Inferior parietal cortex (tissue), 1 donor: ENCODE measurements at regions not wholly inside any gene's neighbourhood (a gene's known extent, or its start where the extent isn't known, plus 50 kb on each side); places are given as distances from the start of the nearest gene placed in this dataset.
A peak's percentile ranks its signal among the peaks of the same experiment; 100 is the strongest.

Experiments used
- DNase-seq: peaks from one replicate; pipeline ENCODE4 v3.0.0-alpha.2; 2016; ENCODE audit errors: extremely low spot score

GRCh38 chr9:14466828-14467227 is 152.9 kb upstream of the NFIB start:
- DNase-seq = no peak

- DNase-seq = no peak
These were observed 152.5 kb upstream of the NFIB start for GRCh38 chr9:14466429-14466818.

- no peak for DNase-seq
These were observed 149.0 kb upstream of the NFIB start for GRCh38 chr9:14462950-14463349.

GRCh38 chr9:14455243-14455642 is 141.3 kb upstream of the NFIB start:
- DNase-seq = no peak

- no peak for DNase-seq
These were observed 139.3 kb upstream of the NFIB start for GRCh38 chr9:14453286-14453685.

- no peak for DNase-seq
These were observed 138.6 kb upstream of the NFIB start for GRCh38 chr9:14452539-14452938.

GRCh38 chr9:14451949-14452348 is 138.0 kb upstream of the NFIB start:
- no peak for DNase-seq

GRCh38 chr9:14447103-14447502 is 133.2 kb upstream of the NFIB start:
- DNase-seq = no peak

- no peak for DNase-seq
These were observed 132.0 kb upstream of the NFIB start for GRCh38 chr9:14445946-14446345.

GRCh38 chr9:14442956-14443355 is 129.0 kb upstream of the NFIB start:
- DNase-seq = no peak

- no peak for DNase-seq
These were observed 128.2 kb upstream of the NFIB start for GRCh38 chr9:14441976-14442651.

- DNase-seq = no peak
These were observed 127.2 kb upstream of the NFIB start for GRCh38 chr9:14441115-14441514.

GRCh38 chr9:14440062-14440461 is 126.1 kb upstream of the NFIB start:
- no peak for DNase-seq

- no peak for DNase-seq
These were observed 125.6 kb upstream of the NFIB start for GRCh38 chr9:14439555-14439954.

GRCh38 chr9:14438232-14439021 is 124.5 kb upstream of the NFIB start:
- no peak for DNase-seq

GRCh38 chr9:14437354-14438231 is 123.7 kb upstream of the NFIB start:
- DNase-seq = peak; percentile 28

GRCh38 chr9:14435871-14436270 is 121.9 kb upstream of the NFIB start:
- no peak for DNase-seq

GRCh38 chr9:14434971-14435718 is 121.2 kb upstream of the NFIB start:
- no peak for DNase-seq

GRCh38 chr9:14434158-14434504 is 120.2 kb upstream of the NFIB start:
- peak; percentile 25 for DNase-seq

GRCh38 chr9:14433351-14434157 is 119.6 kb upstream of the NFIB start:
- peak; percentile 85 for DNase-seq
